VCaP (cell line): ENCODE measurements at regions not wholly inside any gene's neighbourhood (a gene's known extent, or its start where the extent isn't known, plus 50 kb on each side); places are given as distances from the start of the nearest gene placed in this dataset.

Source experiments
- H3K27ac ChIP-seq: fragments of 450-650 bp; 2 replicates; pipeline ENCODE4 v1.5.1; 2017
- CTCF ChIP-seq: fragments of 450-650 bp; conservative IDR thresholded peaks from 2 replicates; pipeline ENCODE4 v1.5.1; 2017; ENCODE audit warnings: mild to moderate bottlenecking, moderate library complexity

GRCh38 chr18:8951491-8951890, 151.0 kb upstream of the NDUFV2 start:
- H3K27ac ChIP-seq, result no peak overlapping the region
- no peak for TF ChIP-seq CTCF

GRCh38 chr18:8952174-8952573, 150.3 kb upstream of the NDUFV2 start:
- H3K27ac ChIP-seq, result no peak overlapping the region
- TF ChIP-seq CTCF, result no peak

GRCh38 chr18:8952769-8953760, 149.4 kb upstream of the NDUFV2 start:
- no peak overlapping the region for H3K27ac ChIP-seq
- no peak for TF ChIP-seq CTCF

GRCh38 chr18:8957731-8958130, 144.8 kb upstream of the NDUFV2 start:
- TF ChIP-seq CTCF, result no peak

GRCh38 chr18:8958660-8959059, 143.8 kb upstream of the NDUFV2 start:
- TF ChIP-seq CTCF, result no peak
- H3K27ac ChIP-seq, result peak overlapping the region; percentile 74

More at GRCh38 chr18:8957731-8958130, 144.8 kb upstream of the NDUFV2 start:
- no peak overlapping the region for H3K27ac ChIP-seq

- no peak for TF ChIP-seq CTCF
- peak overlapping the region; percentile 74 for H3K27ac ChIP-seq
Measured at GRCh38 chr18:8959551-8960135, 142.9 kb upstream of the NDUFV2 start.

- TF ChIP-seq CTCF, result no peak
- peak overlapping the region; percentile 74 for H3K27ac ChIP-seq
Measured at GRCh38 chr18:8960740-8961657, 141.5 kb upstream of the NDUFV2 start.
